SK-N-SH (cell line): ENCODE measurements at regions not wholly inside any gene's neighbourhood (a gene's known extent, or its start where the extent isn't known, plus 50 kb on each side); places are given as distances from the start of the nearest gene placed in this dataset.

ENCODE experiments used
- TAF1 ChIP-seq: IDR thresholded peaks from 2 replicates; pipeline ENCODE4 v1.6.1; 2012; ENCODE audit warnings: low read depth, mild to moderate bottlenecking, low read length, moderate library complexity, borderline replicate concordance
- TF ChIP-seq, protein P1 (sequence below): IDR thresholded peaks from 2 replicates; pipeline ENCODE4 v1.6.1; 2012; ENCODE audit warnings: mild to moderate bottlenecking, low read depth, low read length, moderate library complexity
- TF ChIP-seq, protein P2 (sequence below): fragments of 200-600 bp; sonication (generic); IDR thresholded peaks from 2 replicates; pipeline ENCODE4 v1.6.1; 2017; ENCODE audit warnings: antibody characterized with exemption, mild to moderate bottlenecking, moderate library complexity

DNA sequence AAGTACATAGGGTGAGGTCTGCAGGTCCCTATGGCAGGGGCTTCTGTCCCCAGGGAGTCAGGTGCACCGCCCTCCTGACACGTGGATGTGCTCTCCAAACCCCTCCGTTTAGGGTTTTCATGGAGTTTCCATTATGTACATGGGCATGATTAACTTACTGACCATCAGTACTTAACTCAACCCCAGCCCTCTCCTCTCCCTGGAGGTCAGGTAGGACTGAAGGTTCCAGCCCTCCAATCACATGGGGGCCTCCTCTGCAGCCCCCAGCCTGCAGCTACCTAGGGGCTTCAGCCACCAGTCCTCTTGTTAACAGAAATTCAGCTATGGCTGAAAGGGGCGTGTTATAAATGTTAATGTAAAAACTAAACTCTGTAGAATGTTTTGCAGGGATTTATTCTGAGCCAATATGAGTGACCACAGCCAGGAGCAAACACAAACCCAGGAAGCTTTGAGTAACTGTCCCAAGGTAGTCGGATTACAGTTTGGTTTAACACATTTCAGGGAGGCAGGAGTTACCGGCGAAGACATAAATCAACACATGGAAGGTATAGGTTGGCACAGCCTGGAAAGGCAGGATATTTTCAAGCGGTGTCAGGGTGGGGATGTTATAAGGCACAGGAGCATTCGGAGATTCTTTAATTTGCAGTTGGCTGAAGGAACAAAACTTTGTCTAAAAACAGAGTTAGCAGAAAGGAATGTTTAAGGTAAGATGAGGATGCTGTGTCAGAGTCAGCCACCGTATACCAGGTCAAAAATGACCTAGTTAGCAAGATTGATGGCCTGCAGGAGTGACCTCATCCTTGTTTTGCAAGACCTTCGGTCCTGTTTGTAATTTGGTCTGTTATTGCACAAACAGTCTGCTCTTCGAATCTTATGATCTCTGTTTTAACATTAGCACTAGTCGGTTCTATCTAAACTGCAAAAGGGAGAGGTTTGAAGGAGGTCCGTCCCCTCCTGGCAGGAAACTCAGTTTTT lies 75.2 kb downstream of the TNFAIP2 start:
- TF ChIP-seq TAF1 = no peak
- TF ChIP-seq, protein P1, sequence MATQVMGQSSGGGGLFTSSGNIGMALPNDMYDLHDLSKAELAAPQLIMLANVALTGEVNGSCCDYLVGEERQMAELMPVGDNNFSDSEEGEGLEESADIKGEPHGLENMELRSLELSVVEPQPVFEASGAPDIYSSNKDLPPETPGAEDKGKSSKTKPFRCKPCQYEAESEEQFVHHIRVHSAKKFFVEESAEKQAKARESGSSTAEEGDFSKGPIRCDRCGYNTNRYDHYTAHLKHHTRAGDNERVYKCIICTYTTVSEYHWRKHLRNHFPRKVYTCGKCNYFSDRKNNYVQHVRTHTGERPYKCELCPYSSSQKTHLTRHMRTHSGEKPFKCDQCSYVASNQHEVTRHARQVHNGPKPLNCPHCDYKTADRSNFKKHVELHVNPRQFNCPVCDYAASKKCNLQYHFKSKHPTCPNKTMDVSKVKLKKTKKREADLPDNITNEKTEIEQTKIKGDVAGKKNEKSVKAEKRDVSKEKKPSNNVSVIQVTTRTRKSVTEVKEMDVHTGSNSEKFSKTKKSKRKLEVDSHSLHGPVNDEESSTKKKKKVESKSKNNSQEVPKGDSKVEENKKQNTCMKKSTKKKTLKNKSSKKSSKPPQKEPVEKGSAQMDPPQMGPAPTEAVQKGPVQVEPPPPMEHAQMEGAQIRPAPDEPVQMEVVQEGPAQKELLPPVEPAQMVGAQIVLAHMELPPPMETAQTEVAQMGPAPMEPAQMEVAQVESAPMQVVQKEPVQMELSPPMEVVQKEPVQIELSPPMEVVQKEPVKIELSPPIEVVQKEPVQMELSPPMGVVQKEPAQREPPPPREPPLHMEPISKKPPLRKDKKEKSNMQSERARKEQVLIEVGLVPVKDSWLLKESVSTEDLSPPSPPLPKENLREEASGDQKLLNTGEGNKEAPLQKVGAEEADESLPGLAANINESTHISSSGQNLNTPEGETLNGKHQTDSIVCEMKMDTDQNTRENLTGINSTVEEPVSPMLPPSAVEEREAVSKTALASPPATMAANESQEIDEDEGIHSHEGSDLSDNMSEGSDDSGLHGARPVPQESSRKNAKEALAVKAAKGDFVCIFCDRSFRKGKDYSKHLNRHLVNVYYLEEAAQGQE = no peak
- TF ChIP-seq, protein P2, sequence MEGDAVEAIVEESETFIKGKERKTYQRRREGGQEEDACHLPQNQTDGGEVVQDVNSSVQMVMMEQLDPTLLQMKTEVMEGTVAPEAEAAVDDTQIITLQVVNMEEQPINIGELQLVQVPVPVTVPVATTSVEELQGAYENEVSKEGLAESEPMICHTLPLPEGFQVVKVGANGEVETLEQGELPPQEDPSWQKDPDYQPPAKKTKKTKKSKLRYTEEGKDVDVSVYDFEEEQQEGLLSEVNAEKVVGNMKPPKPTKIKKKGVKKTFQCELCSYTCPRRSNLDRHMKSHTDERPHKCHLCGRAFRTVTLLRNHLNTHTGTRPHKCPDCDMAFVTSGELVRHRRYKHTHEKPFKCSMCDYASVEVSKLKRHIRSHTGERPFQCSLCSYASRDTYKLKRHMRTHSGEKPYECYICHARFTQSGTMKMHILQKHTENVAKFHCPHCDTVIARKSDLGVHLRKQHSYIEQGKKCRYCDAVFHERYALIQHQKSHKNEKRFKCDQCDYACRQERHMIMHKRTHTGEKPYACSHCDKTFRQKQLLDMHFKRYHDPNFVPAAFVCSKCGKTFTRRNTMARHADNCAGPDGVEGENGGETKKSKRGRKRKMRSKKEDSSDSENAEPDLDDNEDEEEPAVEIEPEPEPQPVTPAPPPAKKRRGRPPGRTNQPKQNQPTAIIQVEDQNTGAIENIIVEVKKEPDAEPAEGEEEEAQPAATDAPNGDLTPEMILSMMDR = no peak
